SJCRH30 (cell line): ENCODE measurements at regions not wholly inside any gene's neighbourhood (a gene's known extent, or its start where the extent isn't known, plus 50 kb on each side); places are given as distances from the start of the nearest gene placed in this dataset.

Source experiments
- DNase-seq, 2 experiments: peaks; one replicate each; pipeline ENCODE4 v3.0.0-alpha.2; 2015 to 2020
- H3K27ac ChIP-seq: fragments of 250-450 bp; sonication (Bioruptor Pico); 2 replicates; pipeline ENCODE4 v1.5.1; 2020; ENCODE audit warnings: mild to moderate bottlenecking, moderate library complexity
- H3K27me3 ChIP-seq: fragments of 250-450 bp; sonication (Bioruptor Pico); 2 replicates; pipeline ENCODE4 v1.5.1; 2020; ENCODE audit warnings: mild to moderate bottlenecking, moderate library complexity
- H3K36me3 ChIP-seq: fragments of 250-450 bp; sonication (Bioruptor Pico); 2 replicates; pipeline ENCODE4 v1.5.1; 2020; ENCODE audit warnings: mild to moderate bottlenecking, moderate library complexity
- H3K4me1 ChIP-seq: fragments of 250-450 bp; sonication (Bioruptor Pico); 2 replicates; pipeline ENCODE4 v1.5.1; 2020; ENCODE audit warnings: mild to moderate bottlenecking, moderate library complexity
- H3K4me3 ChIP-seq: fragments of 250-450 bp; sonication (Bioruptor Pico); 2 replicates; pipeline ENCODE4 v1.5.1; 2020; ENCODE audit warnings: mild to moderate bottlenecking, moderate library complexity
- H3K9me3 ChIP-seq: fragments of 250-450 bp; sonication (Bioruptor Pico); replicated peaks from 2 replicates; pipeline ENCODE4 v1.5.1; 2020; ENCODE audit warnings: mild to moderate bottlenecking, moderate library complexity

DNA sequence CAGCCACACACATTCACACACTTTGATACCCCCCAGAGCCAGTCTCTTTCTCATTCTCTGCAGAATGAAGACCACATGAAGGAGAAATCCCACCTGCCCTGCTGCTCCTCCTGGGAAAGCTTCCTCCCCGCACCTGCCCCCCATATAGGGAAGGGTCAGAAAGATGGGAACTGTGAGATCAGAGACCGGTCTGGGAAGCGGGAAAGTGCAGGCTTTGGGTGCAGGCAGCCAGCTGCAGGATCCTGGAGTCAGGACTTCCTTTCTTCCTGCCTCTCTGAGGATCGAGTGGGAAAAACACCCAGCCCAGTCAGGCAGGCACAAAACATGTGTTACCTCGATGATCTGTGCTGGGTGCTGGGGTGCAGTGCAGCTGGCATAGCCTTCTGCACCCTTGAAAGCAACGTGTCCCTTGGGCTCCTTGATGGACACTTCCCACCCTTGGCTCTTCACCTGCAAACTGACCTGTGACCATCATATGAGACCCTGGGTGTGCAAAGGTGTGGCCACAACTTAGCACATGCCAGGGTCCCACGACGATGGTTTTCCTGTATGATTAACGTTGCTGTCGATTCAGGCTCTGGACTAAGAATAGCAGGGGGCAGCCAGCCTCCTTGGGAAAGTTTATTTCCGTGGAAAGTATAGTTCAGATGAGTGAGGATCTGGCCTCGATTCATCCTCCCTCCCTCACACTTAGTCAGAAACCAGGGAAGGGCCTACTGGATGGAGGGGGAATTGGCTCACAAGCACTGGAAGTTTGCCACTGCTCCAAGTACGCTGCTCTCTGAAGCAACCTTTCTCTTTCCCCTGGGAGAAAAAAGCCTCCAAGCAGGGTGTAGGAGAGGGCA is 105.4 kb upstream of the MED13L start:
- Histone ChIP-seq H3K27me3 (no peaks in the 10 kb centered on the region), H3K9me3 (no peaks in the 10 kb centered on the region), H3K36me3 (no peaks in the 10 kb centered on the region), H3K4me1 (peaks cover 11% of the 10 kb centered on the region), H3K27ac (no peak overlapping the region), H3K4me3 (peak overlapping the region; percentile 46; the same call in 1 of the 2 replicates)
- peak in 1 of 2 experiments; percentile 14 for DNase-seq

DNA sequence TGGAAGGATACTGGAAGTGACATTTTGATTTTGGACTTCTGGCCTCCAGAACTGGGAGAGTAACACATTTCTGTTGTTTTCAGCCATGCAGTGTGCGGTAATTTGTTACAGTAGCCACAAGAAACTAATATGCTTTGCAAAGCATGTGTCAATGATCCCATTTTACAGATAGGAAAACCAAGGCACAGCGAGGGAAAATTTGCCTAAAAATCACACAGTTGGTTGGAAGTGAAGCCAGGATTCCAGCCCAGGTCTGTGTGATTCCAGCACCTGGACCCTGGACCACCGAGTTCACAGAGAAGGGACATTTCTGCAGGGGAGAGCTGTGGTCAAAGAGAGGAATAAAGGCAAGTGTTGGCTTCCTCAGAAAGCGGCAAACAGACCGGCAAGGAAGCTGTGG is 106.7 kb upstream of the MED13L start:
- H3K27ac ChIP-seq, result no peak overlapping the region
- no peaks in the 10 kb centered on the region for H3K27me3 ChIP-seq
- no peak overlapping the region for H3K4me3 ChIP-seq
- H3K9me3 ChIP-seq, result no peaks in the 10 kb centered on the region
- H3K4me1 ChIP-seq, result peaks cover 11% of the 10 kb centered on the region
- no peak for DNase-seq
- no peaks in the 10 kb centered on the region for H3K36me3 ChIP-seq

DNA sequence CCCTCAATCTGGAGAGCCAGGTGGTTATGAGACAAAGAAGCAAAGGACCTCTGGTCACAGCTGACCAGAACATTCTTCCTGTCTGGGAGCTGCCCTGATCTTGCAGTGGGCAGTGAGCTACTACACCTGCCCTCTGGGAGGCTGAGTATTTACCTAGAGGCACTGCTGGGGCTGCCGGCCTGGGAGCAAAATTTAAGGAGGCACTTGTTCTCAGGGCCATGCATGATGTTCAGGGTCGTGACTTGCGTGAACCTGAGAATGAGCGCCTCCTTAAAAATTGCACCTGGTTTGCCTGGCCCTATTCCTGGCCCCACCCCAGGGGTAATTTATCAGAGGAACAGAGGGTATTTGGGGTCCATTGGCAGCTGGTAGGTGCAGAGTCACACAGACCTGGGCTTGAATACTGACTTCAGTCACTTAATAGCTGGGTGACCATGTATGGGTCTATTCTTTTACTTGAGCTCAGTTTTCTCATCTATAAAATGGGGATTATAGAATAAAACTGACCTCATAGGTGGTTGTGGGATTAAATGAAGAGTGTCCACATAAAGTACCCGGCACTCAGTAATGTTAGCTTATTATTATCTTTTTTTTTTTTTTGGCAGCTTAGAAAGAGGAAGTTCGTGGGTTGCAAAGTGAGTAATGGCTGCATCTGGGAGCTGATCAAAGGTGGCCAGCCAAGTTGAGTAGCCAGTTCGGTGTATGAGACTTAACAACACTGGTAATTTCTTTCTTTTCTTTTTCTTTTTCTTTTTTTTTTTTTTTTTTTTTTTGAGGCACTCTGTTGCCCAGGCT is 107.4 kb upstream of the MED13L start:
- H3K4me3 ChIP-seq, result no peak overlapping the region
- peaks cover 11% of the 10 kb centered on the region for H3K4me1 ChIP-seq
- H3K9me3 ChIP-seq, result no peaks in the 10 kb centered on the region
- no peak for DNase-seq
- H3K27ac ChIP-seq, result no peak overlapping the region
- no peaks in the 10 kb centered on the region for H3K36me3 ChIP-seq
- H3K27me3 ChIP-seq, result no peaks in the 10 kb centered on the region

DNA sequence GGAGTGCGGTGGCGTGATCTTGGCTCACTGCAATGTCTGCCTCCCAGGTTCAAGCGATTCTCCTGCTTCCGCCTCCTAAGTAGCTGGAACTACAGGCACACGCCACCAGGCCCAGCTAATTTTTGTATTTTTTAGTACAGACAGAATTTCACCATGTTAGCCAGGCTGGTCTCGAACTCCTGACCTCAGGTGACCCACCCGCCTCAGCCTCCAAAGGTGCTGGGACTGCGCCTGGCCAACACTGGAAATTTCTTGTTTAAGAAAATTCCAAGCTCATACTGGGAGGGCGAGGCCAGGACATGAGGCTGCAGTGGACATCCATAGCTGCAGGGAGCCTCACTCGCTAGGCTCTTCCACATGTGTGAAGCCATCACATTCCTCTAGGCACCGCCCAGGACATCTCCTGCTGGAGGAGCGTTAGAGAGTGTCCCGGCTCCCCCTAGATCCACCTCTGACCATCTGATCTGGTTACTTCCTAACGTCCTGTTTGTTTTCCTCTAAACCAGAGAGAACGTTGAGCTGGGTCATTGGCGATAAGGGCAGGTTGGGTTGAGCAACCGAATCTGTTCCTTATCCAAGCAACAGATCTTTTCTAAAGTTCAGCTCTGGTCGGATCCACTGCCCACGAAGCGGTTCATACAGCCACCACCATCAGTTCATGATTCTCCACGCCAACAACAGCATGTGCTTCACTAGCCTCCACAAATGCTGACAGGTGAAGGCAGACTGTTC is 108.2 kb upstream of the MED13L start:
- no peaks in the 10 kb centered on the region for H3K36me3 ChIP-seq
- no peaks in the 10 kb centered on the region for H3K27me3 ChIP-seq
- H3K4me3 ChIP-seq, result no peak overlapping the region
- H3K27ac ChIP-seq, result no peak overlapping the region
- peaks cover 11% of the 10 kb centered on the region for H3K4me1 ChIP-seq
- DNase-seq, result no peak
- H3K9me3 ChIP-seq, result no peaks in the 10 kb centered on the region

DNA sequence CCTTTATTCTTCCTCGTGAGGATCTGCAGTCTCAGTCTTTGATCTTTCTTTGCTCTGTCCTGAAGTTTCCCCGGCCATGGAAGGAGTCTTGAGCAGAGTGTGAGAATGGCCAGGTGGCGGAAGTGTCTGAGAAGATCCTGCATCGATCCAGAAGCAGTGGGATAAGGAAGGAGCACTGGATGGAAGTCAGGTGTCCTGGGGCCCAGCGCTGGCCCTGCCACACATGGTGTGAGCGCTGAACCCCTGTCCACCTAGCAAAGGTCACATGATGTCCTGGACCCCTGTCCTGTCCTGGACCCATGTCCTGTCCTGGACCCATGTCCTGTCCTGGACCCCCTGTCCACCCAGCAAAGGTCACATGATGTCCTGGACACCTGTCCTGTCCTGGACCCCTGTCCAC is 111.8 kb upstream of the MED13L start:
- DNase-seq, result no peak
- no peaks in the 10 kb centered on the region for H3K4me1 ChIP-seq
- no peak overlapping the region for H3K27ac ChIP-seq
- no peaks in the 10 kb centered on the region for H3K36me3 ChIP-seq
- no peak overlapping the region for H3K4me3 ChIP-seq
- no peaks in the 10 kb centered on the region for H3K9me3 ChIP-seq
- no peaks in the 10 kb centered on the region for H3K27me3 ChIP-seq

DNA sequence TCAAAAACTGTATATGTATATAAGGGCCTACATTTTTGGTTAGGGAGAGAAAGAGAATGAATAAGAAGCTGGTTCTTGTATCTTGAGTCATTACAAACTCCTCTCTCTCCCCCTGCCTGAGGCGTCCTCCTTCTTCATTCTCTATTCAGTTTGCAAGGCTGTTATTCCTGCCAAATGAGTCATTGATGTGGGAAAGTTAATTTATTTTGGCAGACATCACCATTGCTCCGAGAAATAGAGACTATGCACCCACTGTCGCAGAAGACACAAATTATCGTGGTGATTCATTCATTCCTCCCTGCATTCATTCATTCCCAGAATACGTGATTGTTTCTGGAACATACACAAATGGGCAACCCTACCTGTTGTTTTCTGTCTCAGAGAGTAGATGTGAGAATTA is 112.5 kb upstream of the MED13L start:
- H3K36me3 ChIP-seq, result no peaks in the 10 kb centered on the region
- no peaks in the 10 kb centered on the region for H3K9me3 ChIP-seq
- H3K4me1 ChIP-seq, result no peaks in the 10 kb centered on the region
- no peak overlapping the region for H3K27ac ChIP-seq
- H3K27me3 ChIP-seq, result no peaks in the 10 kb centered on the region
- DNase-seq, result no peak
- no peak overlapping the region for H3K4me3 ChIP-seq

DNA sequence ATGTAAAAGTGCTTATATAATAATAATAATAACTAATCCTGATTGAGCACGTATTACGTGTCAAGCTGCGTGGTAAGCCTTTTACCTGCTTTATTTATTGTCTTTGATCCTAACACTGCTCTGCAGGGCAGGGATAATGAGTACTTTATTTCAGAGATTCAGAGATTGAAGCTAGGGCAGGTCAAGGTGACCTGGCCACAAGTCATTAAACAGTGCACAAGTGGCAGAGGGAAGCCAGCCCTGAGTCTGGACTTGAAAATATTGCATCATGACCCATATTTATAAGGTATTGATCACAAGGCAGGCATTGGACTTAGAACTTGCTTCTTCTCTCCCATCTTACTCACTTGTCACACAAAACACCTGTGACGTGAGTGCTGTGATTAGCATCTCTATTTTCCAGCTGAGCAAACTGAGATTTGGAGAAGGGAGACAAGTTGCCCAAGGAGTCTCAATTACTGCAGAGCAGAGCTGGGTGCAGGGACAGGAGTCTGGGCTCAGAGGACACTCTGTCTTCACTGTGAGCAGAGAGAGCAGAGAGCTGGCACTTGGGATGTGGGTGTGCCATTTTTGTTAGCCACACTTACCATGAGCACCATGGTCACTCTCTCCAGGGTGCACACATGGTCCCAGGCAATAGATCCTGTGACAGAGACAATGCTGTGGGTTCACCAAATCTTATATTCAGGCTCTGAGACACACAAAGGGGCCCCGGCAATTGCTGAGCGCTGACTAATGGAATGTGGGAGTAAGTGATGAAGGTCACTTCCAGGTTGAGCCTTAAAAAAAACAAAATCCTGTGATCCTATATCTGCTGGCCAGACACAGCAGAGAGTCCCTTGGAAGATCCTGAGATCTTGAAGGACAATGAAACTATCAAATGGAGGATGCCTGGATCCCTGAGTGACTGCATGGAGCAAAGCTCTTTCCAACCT is 113.2 kb upstream of the MED13L start:
- DNase-seq, result no peak
- H3K27ac ChIP-seq, result no peak overlapping the region
- no peaks in the 10 kb centered on the region for H3K27me3 ChIP-seq
- H3K36me3 ChIP-seq, result no peaks in the 10 kb centered on the region
- H3K4me1 ChIP-seq, result no peaks in the 10 kb centered on the region
- no peaks in the 10 kb centered on the region for H3K9me3 ChIP-seq
- H3K4me3 ChIP-seq, result no peak overlapping the region

DNA sequence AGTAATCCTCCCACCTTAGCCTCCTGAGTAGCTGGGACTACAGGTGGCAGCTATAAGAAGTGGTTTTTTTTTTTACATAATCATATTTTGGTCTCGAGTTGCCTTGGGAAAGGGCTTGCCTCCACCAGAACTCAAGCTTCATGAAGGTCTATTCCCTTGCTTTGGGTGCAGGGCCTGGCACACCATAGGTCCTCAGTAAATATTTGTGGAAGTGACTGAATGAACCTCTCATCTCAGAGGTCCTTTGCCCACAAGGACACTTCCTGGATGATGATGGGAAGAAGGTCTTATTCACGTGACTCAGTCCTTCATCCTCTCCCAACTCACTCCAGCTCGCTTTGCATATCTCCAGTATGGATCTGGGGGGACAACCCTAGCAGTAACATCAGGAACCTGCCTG is 114.0 kb upstream of the MED13L start:
- Histone ChIP-seq H3K4me3 (no peak overlapping the region), H3K27ac (no peak overlapping the region), H3K9me3 (no peaks in the 10 kb centered on the region), H3K4me1 (no peaks in the 10 kb centered on the region), H3K36me3 (no peaks in the 10 kb centered on the region), H3K27me3 (no peaks in the 10 kb centered on the region)
- DNase-seq, result no peak

DNA sequence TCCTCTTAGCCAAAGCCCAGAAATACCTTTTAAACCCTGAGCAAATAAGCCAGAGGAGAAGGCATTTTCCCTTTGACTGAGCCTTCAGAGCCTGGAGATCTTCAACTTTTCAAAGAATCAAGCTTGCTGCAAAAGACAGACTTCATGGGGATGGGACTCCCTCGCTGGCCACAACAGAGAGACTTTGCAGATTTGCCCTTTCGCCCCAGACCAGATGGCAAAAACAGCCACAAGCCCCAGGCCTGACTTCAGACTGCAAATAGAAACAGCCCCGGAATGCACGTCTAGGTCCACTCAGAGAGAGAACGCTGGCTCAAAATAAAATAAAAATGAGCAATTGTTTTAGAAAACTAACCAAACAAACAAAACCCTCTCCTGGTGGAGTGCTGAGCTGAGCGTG is 114.6 kb upstream of the MED13L start:
- Histone ChIP-seq H3K4me3 (no peak overlapping the region), H3K36me3 (no peaks in the 10 kb centered on the region), H3K27ac (no peak overlapping the region), H3K4me1 (no peaks in the 10 kb centered on the region), H3K9me3 (no peaks in the 10 kb centered on the region), H3K27me3 (no peaks in the 10 kb centered on the region)
- DNase-seq, result no peak

DNA sequence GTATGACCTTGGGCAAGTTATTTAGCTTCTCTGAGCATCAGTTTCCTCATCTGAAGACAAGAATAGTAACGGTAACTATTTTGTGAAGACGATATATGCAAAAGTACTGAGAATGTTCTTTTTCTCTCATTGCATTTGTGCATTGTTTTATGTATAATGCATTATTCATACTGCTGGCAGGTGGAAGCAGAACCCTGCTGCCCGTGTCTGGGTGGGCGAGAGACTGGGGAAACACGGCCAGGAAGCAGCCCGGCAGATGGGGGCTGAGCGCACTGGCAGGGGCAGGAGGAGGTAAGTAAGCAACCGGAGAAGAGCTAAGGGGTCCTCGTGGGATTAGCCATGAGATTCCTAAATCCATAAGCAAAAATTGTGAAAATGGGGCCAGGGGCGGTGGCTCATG is 115.8 kb upstream of the MED13L start:
- Histone ChIP-seq H3K27ac (no peak overlapping the region), H3K9me3 (no peaks in the 10 kb centered on the region), H3K4me3 (no peak overlapping the region), H3K36me3 (no peaks in the 10 kb centered on the region), H3K27me3 (no peaks in the 10 kb centered on the region), H3K4me1 (no peaks in the 10 kb centered on the region)
- DNase-seq, result no peak

DNA sequence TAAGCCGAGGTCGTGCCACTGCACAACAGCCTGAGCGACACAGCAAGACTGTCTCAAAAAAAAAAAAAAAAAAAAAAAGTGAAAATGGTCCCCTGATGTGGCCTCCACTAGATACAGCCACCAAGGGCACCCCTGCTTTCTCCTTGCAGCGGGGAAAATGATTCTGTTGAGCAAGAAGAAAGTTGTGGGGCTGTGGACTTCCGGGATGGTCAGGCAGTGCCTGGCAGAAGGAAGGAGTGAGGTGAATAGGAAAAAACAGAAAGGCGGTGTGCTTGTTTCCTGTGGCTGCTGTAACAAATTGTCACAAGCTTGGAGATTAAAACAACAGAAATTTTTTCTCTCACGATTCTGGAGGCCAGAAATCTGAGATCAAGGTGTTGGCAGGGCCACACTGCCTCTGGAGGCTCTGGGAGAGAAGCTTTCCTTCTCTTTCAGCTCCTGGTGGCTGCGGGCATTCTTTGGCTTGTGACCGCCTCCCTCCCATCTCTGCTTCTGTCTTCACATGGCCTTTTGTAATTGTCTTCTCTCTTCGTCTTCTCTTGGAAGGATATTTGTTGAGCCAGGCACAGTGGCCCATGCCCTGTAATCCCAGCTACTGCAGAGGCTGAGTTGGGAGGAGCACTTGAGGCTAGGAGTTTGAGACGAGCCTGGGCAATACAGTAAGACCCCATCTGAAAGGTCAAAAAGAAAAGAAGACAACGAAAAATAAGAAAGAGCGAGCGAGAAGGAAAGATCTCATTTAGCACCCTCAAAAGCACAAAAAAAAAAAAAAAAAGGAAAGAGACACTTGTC is 116.6 kb upstream of the MED13L start:
- Histone ChIP-seq H3K27ac (no peak overlapping the region), H3K4me1 (no peaks in the 10 kb centered on the region), H3K27me3 (no peaks in the 10 kb centered on the region), H3K9me3 (no peaks in the 10 kb centered on the region), H3K36me3 (no peaks in the 10 kb centered on the region), H3K4me3 (no peak overlapping the region)
- no peak for DNase-seq

DNA sequence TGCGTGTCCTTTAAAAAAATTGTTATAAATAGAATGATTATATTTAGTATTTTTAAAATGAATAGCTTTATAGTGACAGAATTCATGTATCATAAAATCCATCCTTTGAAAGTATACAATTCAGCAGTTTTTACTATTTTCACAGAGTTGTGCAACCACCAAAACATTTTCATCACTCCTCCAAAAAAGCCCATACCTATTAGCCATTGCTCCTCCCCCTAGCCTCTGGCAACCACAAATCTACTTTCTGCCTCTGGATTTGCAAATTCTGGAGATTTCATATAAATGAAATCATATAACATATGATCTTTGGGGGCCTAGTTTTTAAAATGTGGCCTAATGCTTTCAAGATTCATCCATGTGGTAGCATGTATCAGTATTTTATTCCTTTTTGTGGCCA is 117.9 kb upstream of the MED13L start:
- no peaks in the 10 kb centered on the region for H3K4me1 ChIP-seq
- no peaks in the 10 kb centered on the region for H3K9me3 ChIP-seq

DNA sequence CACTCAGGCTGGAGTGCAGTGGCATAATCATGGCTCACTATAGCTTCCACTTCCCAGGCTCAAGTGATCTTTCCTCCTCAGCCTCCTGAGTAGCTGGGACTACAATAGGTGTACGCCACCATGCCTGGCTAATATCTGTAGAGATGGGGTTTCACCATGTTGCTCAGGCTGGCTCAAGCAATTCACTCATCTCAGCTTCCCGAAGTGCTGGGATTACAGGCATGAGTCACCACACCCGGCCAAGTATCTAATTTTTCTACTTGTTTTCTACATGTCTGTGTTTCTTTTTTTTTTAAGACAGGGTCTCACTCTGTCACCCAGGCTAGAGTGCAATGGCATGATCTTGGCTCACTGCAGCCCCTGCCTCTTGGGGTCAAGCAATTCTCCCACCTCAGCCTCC is 119.7 kb upstream of the MED13L start:
- H3K36me3 ChIP-seq, result no peaks in the 10 kb centered on the region
- H3K27ac ChIP-seq, result no peak overlapping the region

More for the DNA sequence above, 117.9 kb upstream of the MED13L start:
- H3K27ac ChIP-seq, result no peak overlapping the region
- no peaks in the 10 kb centered on the region for H3K36me3 ChIP-seq
- no peak overlapping the region for H3K4me3 ChIP-seq
- no peak for DNase-seq
- H3K27me3 ChIP-seq, result no peaks in the 10 kb centered on the region

More for the DNA sequence above, 119.7 kb upstream of the MED13L start:
- Histone ChIP-seq H3K4me3 (no peak overlapping the region), H3K9me3 (no peaks in the 10 kb centered on the region), H3K27me3 (no peaks in the 10 kb centered on the region), H3K4me1 (no peaks in the 10 kb centered on the region)
- no peak for DNase-seq
